ENCODE measurements at regions not wholly inside any gene's neighbourhood (a gene's known extent, or its start where the extent isn't known, plus 50 kb on each side); places are given as distances from the start of the nearest gene placed in this dataset.

- intact Hi-C loops (cut with micrococcal nuclease), result no loop called here
- ChIA-PET POLR2A (no interaction called here), CTCF (no interaction called here)
- H3K27ac Mint-ChIP-seq, result no peak overlapping the region
- DNase-seq (no peak), ATAC-seq (no peak)
- H3K4me1 Mint-ChIP-seq (ENCODE audit: low read depth), result no peaks in the 10 kb centered on the region
- H3K27me3 Mint-ChIP-seq, result no peaks in the 10 kb centered on the region
- no peak overlapping the region for H3K4me3 Mint-ChIP-seq
- peaks cover 7% of the 10 kb centered on the region for H3K9me3 Mint-ChIP-seq
- H3K36me3 Mint-ChIP-seq (ENCODE audit: low read depth), result peaks cover 2% of the 10 kb centered on the region
- TF ChIP-seq CTCF (IDR thresholded peaks at IDR 0.05), result no peak
Observed at GRCh38 chr2:12649602-12650400, 66.9 kb upstream of the TRIB2 start.

DNA sequence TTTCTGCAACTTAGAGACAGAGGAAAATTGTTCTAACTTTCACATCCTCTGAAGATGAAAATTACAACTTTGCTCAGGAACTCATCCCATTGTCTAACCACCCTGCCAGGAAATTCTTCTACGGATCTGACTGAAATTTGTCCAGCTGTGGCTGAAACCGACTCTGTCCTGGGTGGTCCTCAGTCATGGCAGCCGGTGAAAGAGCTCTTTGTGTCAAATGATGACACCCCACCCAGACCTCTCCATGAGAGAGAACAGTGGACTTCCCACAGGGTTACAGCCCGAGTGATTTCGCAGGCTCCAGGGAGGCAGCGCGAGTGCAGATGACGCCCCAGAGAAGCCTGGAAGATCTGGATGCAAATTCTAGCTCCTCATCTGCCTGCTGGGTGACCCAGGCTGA is 65.1 kb upstream of the TRIB2 start:
- Mint-ChIP-seq H3K27me3 (no peaks in the 10 kb centered on the region), H3K4me1 (ENCODE audit: low read depth) (no peaks in the 10 kb centered on the region), H3K9me3 (peaks cover 5% of the 10 kb centered on the region), H3K4me3 (no peak overlapping the region), H3K27ac (no peak overlapping the region), H3K36me3 (ENCODE audit: low read depth) (no peaks in the 10 kb centered on the region)
- no peak for TF ChIP-seq CTCF (IDR thresholded peaks at IDR 0.05)
- POLR2A ChIA-PET, result no interaction called here
- ATAC-seq (no peak), DNase-seq (no peak)
- CTCF ChIA-PET, result interaction anchor here (1.0 kb wide), 1 partner anchor 356 kb away, joined by 4 read pairs; no protein-coding TSS in a partner anchor
- intact Hi-C loops (cut with micrococcal nuclease), result no loop called here

- no peak overlapping the region for H3K4me3 Mint-ChIP-seq
- CTCF ChIA-PET, result no interaction called here
- POLR2A ChIA-PET, result no interaction called here
- H3K9me3 Mint-ChIP-seq, result no peaks in the 10 kb centered on the region
- DNase-seq, result no peak
- no peaks in the 10 kb centered on the region for H3K27me3 Mint-ChIP-seq
- H3K36me3 Mint-ChIP-seq (ENCODE audit: low read depth), result no peaks in the 10 kb centered on the region
- peaks cover 3% of the 10 kb centered on the region for H3K4me1 Mint-ChIP-seq (ENCODE audit: low read depth)
- TF ChIP-seq CTCF (IDR thresholded peaks at IDR 0.05), result no peak
- intact Hi-C loops (cut with micrococcal nuclease), result no loop called here
- H3K27ac Mint-ChIP-seq, result no peak overlapping the region
- no peak for ATAC-seq
Observed at GRCh38 chr2:12652723-12653122, 64.0 kb upstream of the TRIB2 start.

- intact Hi-C loops (cut with micrococcal nuclease), result no loop called here
- ATAC-seq, result no peak
Observed at GRCh38 chr2:12657560-12657959, 59.2 kb upstream of the TRIB2 start.

More at GRCh38 chr2:12657560-12657959, 59.2 kb upstream of the TRIB2 start:
- no peak for DNase-seq
- no peaks in the 10 kb centered on the region for H3K9me3 Mint-ChIP-seq
- no peaks in the 10 kb centered on the region for H3K27me3 Mint-ChIP-seq
- peaks cover 11% of the 10 kb centered on the region for H3K4me1 Mint-ChIP-seq (ENCODE audit: low read depth)
- ChIA-PET CTCF (interaction anchor here (0.6 kb wide), 1 partner anchor 101 kb away, joined by 3 read pairs; no protein-coding TSS in a partner anchor), POLR2A (no interaction called here)
- TF ChIP-seq CTCF (IDR thresholded peaks at IDR 0.05), result no peak
- no peaks in the 10 kb centered on the region for H3K36me3 Mint-ChIP-seq (ENCODE audit: low read depth)
- H3K27ac Mint-ChIP-seq, result no peak overlapping the region
- H3K4me3 Mint-ChIP-seq, result no peak overlapping the region

Measured in activated CD8-positive, alpha-beta T cell treated with anti-CD3 and anti-CD28 coated beads for 36 hours (primary cell).